HL-60 (cell line): ENCODE measurements at regions not wholly inside any gene's neighbourhood (a gene's known extent, or its start where the extent isn't known, plus 50 kb on each side); places are given as distances from the start of the nearest gene placed in this dataset.

ENCODE experiments used
- DNase-seq, 2 experiments: peaks; one replicate each; pipeline ENCODE4 v3.0.0-alpha.2; 2010 to 2020; ENCODE audit warnings: low read depth in 1 of 2, low spot score in 1 of 2
- H3K27ac ChIP-seq: fragments of 250-450 bp; sonication (Bioruptor Pico); replicated peaks from 2 replicates; pipeline ENCODE4 v1.5.1; 2020; ENCODE audit warnings: mild to moderate bottlenecking, moderate library complexity
- H3K27me3 ChIP-seq: fragments of 250-450 bp; sonication (Bioruptor Pico); 2 replicates; pipeline ENCODE4 v1.5.1; 2021; ENCODE audit warnings: mild to moderate bottlenecking, moderate library complexity; ENCODE audit not compliant: insufficient read depth, poor library complexity, severe bottlenecking
- H3K4me3 ChIP-seq: replicated peaks from 2 replicates; pipeline ENCODE4 v1.5.1; 2011; ENCODE audit warnings: mild to moderate bottlenecking, control low read depth, low read length; ENCODE audit not compliant: insufficient read depth
- GABPA ChIP-seq: IDR thresholded peaks from 2 replicates; pipeline ENCODE4 v1.6.1; 2012; ENCODE audit warnings: low read depth
- POLR2AphosphoS5 ChIP-seq: IDR thresholded peaks from 2 replicates; pipeline ENCODE4 v1.6.1; 2012; ENCODE audit warnings: low read depth
- REST ChIP-seq: IDR thresholded peaks from 2 replicates; pipeline ENCODE4 v1.6.1; 2012; ENCODE audit warnings: low read depth; ENCODE audit not compliant: insufficient replicate concordance
- SPI1 ChIP-seq: IDR thresholded peaks from 2 replicates; pipeline ENCODE4 v1.6.1; 2012; ENCODE audit warnings: low read depth, mild to moderate bottlenecking, borderline replicate concordance
- TF ChIP-seq, protein P1 (sequence below): IDR thresholded peaks from one replicate; pipeline ENCODE4 v1.5.1; 2011; ENCODE audit warnings: low read length, control low read depth, inconsistent platforms; ENCODE audit not compliant: insufficient read depth

DNA sequence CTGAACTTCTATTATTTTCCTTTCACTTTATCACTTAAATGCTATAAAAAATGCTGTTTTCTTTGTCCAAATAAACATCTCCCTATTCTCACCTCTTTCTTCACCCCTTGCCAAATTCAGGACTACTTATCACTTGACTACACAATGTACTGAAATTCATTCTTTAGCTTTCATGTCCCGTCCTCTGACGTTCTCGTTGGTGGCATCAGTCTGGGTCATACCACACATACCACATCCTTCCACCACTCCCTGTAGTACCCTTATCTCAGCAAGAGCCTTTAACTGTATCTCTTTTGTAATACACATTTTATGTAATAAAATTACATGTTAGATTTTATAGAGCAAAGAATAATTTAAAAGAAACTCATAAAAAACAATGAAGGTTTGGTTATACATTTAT lies 231.1 kb upstream of the PAPPA start:
- TF ChIP-seq SPI1 = no peak
- no peak for TF ChIP-seq REST
- TF ChIP-seq, protein P1, sequence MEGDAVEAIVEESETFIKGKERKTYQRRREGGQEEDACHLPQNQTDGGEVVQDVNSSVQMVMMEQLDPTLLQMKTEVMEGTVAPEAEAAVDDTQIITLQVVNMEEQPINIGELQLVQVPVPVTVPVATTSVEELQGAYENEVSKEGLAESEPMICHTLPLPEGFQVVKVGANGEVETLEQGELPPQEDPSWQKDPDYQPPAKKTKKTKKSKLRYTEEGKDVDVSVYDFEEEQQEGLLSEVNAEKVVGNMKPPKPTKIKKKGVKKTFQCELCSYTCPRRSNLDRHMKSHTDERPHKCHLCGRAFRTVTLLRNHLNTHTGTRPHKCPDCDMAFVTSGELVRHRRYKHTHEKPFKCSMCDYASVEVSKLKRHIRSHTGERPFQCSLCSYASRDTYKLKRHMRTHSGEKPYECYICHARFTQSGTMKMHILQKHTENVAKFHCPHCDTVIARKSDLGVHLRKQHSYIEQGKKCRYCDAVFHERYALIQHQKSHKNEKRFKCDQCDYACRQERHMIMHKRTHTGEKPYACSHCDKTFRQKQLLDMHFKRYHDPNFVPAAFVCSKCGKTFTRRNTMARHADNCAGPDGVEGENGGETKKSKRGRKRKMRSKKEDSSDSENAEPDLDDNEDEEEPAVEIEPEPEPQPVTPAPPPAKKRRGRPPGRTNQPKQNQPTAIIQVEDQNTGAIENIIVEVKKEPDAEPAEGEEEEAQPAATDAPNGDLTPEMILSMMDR = no peak
- no peak for TF ChIP-seq POLR2AphosphoS5
- no peak for TF ChIP-seq GABPA
- Histone ChIP-seq H3K4me3 (no peak overlapping the region), H3K27ac (no peak overlapping the region), H3K27me3 (no peaks in the 10 kb centered on the region)
- no peak for DNase-seq

GRCh38 chr9:115923410-115923809 lies 230.2 kb upstream of the PAPPA start:
- no peak for DNase-seq
- TF ChIP-seq, protein P1 = no peak
- TF ChIP-seq REST = no peak
- no peak for TF ChIP-seq SPI1
- no peak for TF ChIP-seq POLR2AphosphoS5
- no peak for TF ChIP-seq GABPA
- H3K27ac ChIP-seq = no peak overlapping the region
- H3K4me3 ChIP-seq = no peak overlapping the region
- H3K27me3 ChIP-seq = no peaks in the 10 kb centered on the region

DNA sequence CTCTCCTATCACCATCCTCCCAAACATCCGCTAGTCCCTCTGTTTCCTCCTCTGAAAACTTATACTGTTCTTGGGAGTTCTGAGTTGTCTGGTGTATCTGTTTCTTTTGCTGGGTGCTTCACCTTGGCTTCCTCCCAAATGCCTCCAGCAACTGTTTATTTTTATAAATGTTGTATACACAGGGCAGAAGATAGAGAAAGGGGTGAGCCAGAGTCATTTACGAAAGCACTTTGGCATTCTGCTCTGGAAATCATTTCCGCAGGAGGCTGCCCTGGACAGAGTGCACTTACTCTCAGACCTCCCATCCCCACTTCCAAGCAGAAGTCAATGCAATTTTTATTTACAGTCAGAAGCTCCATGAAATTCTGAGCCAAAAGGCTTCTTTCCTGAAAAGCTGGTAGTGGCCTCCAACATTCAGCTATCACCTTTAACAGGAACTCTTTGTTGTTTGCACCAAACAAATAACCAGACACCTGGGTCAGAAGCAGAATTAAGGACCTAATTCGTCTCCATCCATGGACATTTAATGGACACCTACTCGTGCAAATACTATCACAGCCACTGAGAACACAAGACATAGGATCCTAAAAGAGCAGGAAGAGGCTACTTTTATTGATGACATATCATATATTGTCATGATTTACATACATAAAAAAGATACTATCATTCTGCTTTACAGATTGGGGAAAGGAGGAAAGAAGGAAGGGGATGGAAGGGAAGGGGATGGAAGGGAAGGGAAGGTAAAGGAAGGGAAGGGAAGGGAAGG lies 229.5 kb upstream of the PAPPA start:
- no peak for DNase-seq
- Histone ChIP-seq H3K27ac (no peak overlapping the region), H3K27me3 (no peaks in the 10 kb centered on the region), H3K4me3 (no peak overlapping the region)
- TF ChIP-seq, protein P1 = no peak
- TF ChIP-seq REST (no peak), GABPA (no peak), SPI1 (no peak), POLR2AphosphoS5 (no peak)
